ENCODE measurements at regions not wholly inside any gene's neighbourhood (a gene's known extent, or its start where the extent isn't known, plus 50 kb on each side); places are given as distances from the start of the nearest gene placed in this dataset.

DNA sequence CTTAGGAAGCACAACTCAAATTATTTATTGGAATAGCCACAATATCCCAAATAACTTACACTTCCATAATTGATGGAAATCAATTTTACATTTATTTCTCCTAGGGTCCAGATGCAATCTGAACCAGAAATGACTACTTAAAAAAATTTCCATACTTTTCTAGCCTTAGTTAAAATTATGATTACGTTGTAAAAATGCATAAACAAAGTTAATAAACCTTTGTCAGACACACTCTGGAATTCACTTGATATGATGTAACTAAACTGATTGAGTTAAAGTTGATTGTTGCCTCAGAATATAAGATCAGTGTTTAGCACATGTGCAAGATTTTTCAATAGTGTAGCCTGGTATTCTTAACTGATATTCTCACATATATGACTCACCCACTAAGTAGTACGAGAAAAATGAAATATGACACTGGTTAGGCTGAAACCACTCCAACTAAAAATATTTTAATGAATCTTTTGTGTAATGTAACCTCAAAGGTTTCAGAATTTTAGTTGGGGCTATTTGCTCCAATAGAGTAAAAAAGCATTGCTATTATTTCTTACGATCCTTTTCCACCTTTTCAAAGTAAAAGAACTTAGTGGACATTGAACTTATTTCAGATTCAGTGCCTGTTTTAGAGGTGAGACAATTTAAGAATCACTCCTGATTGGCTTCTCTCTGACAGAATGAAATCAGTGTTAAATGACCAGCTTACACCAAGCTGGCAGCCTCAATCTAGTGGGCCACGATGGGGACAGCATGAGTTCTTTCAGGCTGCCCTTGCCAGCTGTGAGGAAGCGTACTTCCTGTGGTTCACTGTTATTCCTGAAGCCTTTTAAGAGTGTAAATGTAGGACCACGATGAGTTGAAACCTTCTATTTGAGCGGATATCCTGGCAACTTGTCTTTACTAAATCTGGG is 277.2 kb upstream of the CDH9 start:
- Histone ChIP-seq H3K27ac (ENCODE audit: low read length) (no peak overlapping the region), H3K27me3 (ENCODE audit: low read depth, low read length) (no peaks in the 10 kb centered on the region), H3K4me3 (ENCODE audit: low read depth in 1 of 2, low read length in 2 of 2) (no peak overlapping the region), H3K36me3 (ENCODE audit: control insufficient read depth in 1 of 2, insufficient read depth in 2 of 2, low read length in 2 of 2) (no peaks in the 10 kb centered on the region), H3K9me3 (ENCODE audit: control insufficient read depth in 1 of 2, low read length in 2 of 2) (no peaks in the 10 kb centered on the region), H3K4me1 (ENCODE audit: control insufficient read depth in 1 of 2, insufficient read depth in 2 of 2, low read length in 2 of 2) (no peaks in the 10 kb centered on the region)

DNA sequence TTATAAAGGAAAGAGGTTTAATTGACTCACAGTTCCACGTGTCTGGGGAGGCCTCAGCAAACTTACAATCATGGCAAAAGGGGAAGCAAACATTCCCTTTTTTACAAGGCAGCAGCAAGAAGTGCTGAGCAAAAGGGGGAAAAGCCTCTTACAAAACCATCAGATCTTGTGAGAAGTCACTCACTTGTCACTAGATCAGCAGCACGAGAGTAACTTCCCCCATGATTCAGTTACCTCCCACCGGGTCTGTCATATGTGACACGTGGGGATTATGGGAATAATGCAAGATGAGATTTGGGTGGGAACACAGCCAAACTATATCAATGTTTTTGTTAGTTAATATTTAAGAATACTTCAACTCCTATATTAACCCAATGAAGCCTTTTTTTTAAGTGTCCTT is 275.2 kb upstream of the CDH9 start:
- no peak overlapping the region for H3K27ac ChIP-seq (ENCODE audit: low read length)
- no peaks in the 10 kb centered on the region for H3K9me3 ChIP-seq (ENCODE audit: control insufficient read depth in 1 of 2, low read length in 2 of 2)
- no peaks in the 10 kb centered on the region for H3K36me3 ChIP-seq (ENCODE audit: control insufficient read depth in 1 of 2, insufficient read depth in 2 of 2, low read length in 2 of 2)
- H3K4me3 ChIP-seq (ENCODE audit: low read depth in 1 of 2, low read length in 2 of 2) = no peak overlapping the region
- no peaks in the 10 kb centered on the region for H3K4me1 ChIP-seq (ENCODE audit: control insufficient read depth in 1 of 2, insufficient read depth in 2 of 2, low read length in 2 of 2)
- H3K27me3 ChIP-seq (ENCODE audit: low read depth, low read length) = no peaks in the 10 kb centered on the region

DNA sequence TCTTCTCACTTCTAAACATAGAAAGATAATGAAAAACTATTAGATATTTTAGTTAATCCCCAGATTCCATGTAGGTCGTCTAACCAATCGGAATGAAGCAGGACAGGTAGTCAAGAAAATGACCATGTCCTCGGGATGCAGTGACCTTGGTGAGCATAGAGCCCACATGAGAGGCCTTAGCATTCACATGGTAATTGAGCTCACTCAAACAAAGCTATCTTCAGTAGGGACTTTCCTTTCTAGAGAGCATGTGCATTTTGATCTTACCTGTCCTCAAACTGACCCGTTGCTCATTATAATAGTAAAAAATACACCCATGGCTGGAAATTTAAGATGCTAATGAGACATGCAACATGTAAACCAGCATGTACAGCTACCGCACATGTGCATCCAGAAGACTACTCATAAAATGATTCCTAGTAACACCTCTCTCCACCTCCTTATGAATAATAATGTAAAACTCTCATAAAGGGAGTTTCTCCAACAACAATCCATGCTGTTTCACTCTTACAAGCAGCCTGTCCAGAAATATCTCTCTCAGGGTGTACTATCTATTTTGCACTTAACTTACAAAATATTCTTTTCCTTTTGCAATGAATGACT is 274.0 kb upstream of the CDH9 start:
- H3K9me3 ChIP-seq (ENCODE audit: control insufficient read depth in 1 of 2, low read length in 2 of 2) = no peaks in the 10 kb centered on the region

GRCh38 chr5:27311544-27311943 is 273.2 kb upstream of the CDH9 start:
- Histone ChIP-seq H3K9me3 (ENCODE audit: control insufficient read depth in 1 of 2, low read length in 2 of 2) (no peaks in the 10 kb centered on the region), H3K36me3 (ENCODE audit: control insufficient read depth in 1 of 2, insufficient read depth in 2 of 2, low read length in 2 of 2) (no peaks in the 10 kb centered on the region), H3K4me3 (ENCODE audit: low read depth in 1 of 2, low read length in 2 of 2) (no peak overlapping the region), H3K27me3 (ENCODE audit: low read depth, low read length) (no peaks in the 10 kb centered on the region), H3K27ac (ENCODE audit: low read length) (no peak overlapping the region), H3K4me1 (ENCODE audit: control insufficient read depth in 1 of 2, insufficient read depth in 2 of 2, low read length in 2 of 2) (no peaks in the 10 kb centered on the region)

More for the DNA sequence above, 274.0 kb upstream of the CDH9 start:
- Histone ChIP-seq H3K4me3 (ENCODE audit: low read depth in 1 of 2, low read length in 2 of 2) (no peak overlapping the region), H3K27me3 (ENCODE audit: low read depth, low read length) (no peaks in the 10 kb centered on the region), H3K27ac (ENCODE audit: low read length) (no peak overlapping the region), H3K4me1 (ENCODE audit: control insufficient read depth in 1 of 2, insufficient read depth in 2 of 2, low read length in 2 of 2) (no peaks in the 10 kb centered on the region), H3K36me3 (ENCODE audit: control insufficient read depth in 1 of 2, insufficient read depth in 2 of 2, low read length in 2 of 2) (no peaks in the 10 kb centered on the region)

- H3K9me3 ChIP-seq (ENCODE audit: control insufficient read depth in 1 of 2, low read length in 2 of 2) = no peaks in the 10 kb centered on the region
- H3K4me3 ChIP-seq (ENCODE audit: low read depth in 1 of 2, low read length in 2 of 2) = no peak overlapping the region
These were observed 269.8 kb upstream of the CDH9 start for GRCh38 chr5:27308153-27308552.

GRCh38 chr5:27290172-27290571 is 251.8 kb upstream of the CDH9 start:
- Histone ChIP-seq H3K4me3 (ENCODE audit: low read depth in 1 of 2, low read length in 2 of 2) (no peak overlapping the region), H3K36me3 (ENCODE audit: control insufficient read depth in 1 of 2, insufficient read depth in 2 of 2, low read length in 2 of 2) (no peaks in the 10 kb centered on the region), H3K9me3 (ENCODE audit: control insufficient read depth in 1 of 2, low read length in 2 of 2) (no peaks in the 10 kb centered on the region), H3K27me3 (ENCODE audit: low read depth, low read length) (no peaks in the 10 kb centered on the region), H3K27ac (ENCODE audit: low read length) (no peak overlapping the region), H3K4me1 (ENCODE audit: control insufficient read depth in 1 of 2, insufficient read depth in 2 of 2, low read length in 2 of 2) (no peaks in the 10 kb centered on the region)

More at GRCh38 chr5:27308153-27308552, 269.8 kb upstream of the CDH9 start:
- Histone ChIP-seq H3K27ac (ENCODE audit: low read length) (no peak overlapping the region), H3K36me3 (ENCODE audit: control insufficient read depth in 1 of 2, insufficient read depth in 2 of 2, low read length in 2 of 2) (no peaks in the 10 kb centered on the region), H3K4me1 (ENCODE audit: control insufficient read depth in 1 of 2, insufficient read depth in 2 of 2, low read length in 2 of 2) (no peaks in the 10 kb centered on the region), H3K27me3 (ENCODE audit: low read depth, low read length) (no peaks in the 10 kb centered on the region)

- Histone ChIP-seq H3K4me1 (ENCODE audit: control insufficient read depth in 1 of 2, insufficient read depth in 2 of 2, low read length in 2 of 2) (no peaks in the 10 kb centered on the region), H3K36me3 (ENCODE audit: control insufficient read depth in 1 of 2, insufficient read depth in 2 of 2, low read length in 2 of 2) (no peaks in the 10 kb centered on the region), H3K4me3 (ENCODE audit: low read depth in 1 of 2, low read length in 2 of 2) (no peak overlapping the region), H3K27me3 (ENCODE audit: low read depth, low read length) (no peaks in the 10 kb centered on the region), H3K27ac (ENCODE audit: low read length) (no peak overlapping the region), H3K9me3 (ENCODE audit: control insufficient read depth in 1 of 2, low read length in 2 of 2) (no peaks in the 10 kb centered on the region)
These were observed 237.7 kb upstream of the CDH9 start for GRCh38 chr5:27276119-27276518.

DNA sequence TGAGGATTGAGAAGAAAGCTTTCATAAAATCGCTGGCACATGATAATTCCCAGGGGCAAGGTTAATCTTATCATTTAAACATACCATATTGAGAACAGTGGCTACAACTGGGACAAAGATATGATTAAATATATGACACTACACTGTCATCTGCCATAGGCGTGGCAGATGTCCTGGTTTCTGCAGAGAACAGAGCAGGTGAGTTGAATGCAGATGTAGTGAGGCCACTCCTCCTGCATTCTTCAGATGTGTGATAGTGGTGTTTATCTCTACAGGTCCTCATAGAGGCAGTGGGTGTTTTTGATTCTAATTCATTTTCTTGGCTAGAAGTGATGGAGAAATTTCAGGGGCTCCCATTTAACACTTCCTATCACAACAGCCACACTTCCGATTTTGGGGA is 237.0 kb upstream of the CDH9 start:
- no peaks in the 10 kb centered on the region for H3K9me3 ChIP-seq (ENCODE audit: control insufficient read depth in 1 of 2, low read length in 2 of 2)

DNA sequence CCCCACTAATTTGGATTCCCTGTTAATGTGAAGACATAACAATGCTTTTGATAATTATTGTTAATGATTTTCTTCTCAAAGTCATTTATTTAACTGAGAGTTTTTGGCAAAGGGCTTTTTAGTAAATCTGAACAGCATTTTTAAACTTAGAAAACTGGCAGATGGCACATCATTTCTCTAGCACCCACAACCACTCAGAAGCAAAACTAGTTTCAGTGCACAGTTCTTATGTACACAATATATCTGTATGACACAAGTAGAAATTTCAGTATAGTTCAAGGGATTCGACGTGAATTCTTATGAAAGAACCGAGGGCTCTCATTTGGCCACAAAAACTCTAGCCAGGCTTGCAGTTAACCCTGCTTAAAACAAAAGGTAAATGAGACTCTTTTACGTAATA is 231.4 kb upstream of the CDH9 start:
- Histone ChIP-seq H3K27me3 (ENCODE audit: low read depth, low read length) (no peaks in the 10 kb centered on the region), H3K9me3 (ENCODE audit: control insufficient read depth in 1 of 2, low read length in 2 of 2) (peaks cover 0 to 3% of the 10 kb centered on the region in 2 donors), H3K36me3 (ENCODE audit: control insufficient read depth in 1 of 2, insufficient read depth in 2 of 2, low read length in 2 of 2) (no peaks in the 10 kb centered on the region), H3K27ac (ENCODE audit: low read length) (no peak overlapping the region), H3K4me1 (ENCODE audit: control insufficient read depth in 1 of 2, insufficient read depth in 2 of 2, low read length in 2 of 2) (no peaks in the 10 kb centered on the region), H3K4me3 (ENCODE audit: low read depth in 1 of 2, low read length in 2 of 2) (no peak overlapping the region)

More for the DNA sequence above, 237.0 kb upstream of the CDH9 start:
- no peaks in the 10 kb centered on the region for H3K4me1 ChIP-seq (ENCODE audit: control insufficient read depth in 1 of 2, insufficient read depth in 2 of 2, low read length in 2 of 2)
- no peak overlapping the region for H3K27ac ChIP-seq (ENCODE audit: low read length)
- no peak overlapping the region for H3K4me3 ChIP-seq (ENCODE audit: low read depth in 1 of 2, low read length in 2 of 2)
- H3K27me3 ChIP-seq (ENCODE audit: low read depth, low read length) = no peaks in the 10 kb centered on the region
- no peaks in the 10 kb centered on the region for H3K36me3 ChIP-seq (ENCODE audit: control insufficient read depth in 1 of 2, insufficient read depth in 2 of 2, low read length in 2 of 2)

DNA sequence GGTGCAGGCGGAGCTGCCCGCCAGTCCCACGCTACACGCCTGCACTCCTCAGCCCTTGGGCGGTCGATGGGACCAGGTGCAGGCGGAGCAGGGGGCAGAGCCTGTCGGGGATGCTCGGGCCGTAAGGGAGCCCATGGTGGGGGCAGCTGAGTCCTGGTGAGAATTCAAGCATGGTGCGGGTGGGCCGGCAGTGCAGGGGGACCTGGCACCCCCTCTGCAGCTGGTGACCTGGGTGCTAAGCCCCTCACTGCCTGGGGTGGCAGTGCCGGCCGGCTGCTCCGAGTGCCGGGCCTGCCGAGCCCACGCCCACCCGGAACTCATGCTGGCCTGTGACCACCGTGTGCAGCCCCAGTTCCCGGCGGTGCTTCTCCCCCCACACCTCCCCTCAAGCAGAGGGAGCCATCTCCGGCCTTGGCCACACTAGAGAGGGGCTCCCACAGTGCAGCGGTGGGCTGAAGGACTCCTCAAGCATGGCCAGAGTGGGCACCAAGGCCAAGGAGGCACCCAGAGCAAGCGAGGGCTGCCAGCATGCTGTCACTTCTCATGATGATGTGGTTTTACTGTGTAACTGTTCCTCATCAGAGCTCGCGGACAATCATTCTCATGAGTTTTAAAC is 228.9 kb upstream of the CDH9 start:
- Histone ChIP-seq H3K27ac (ENCODE audit: low read length) (no peak overlapping the region), H3K9me3 (ENCODE audit: control insufficient read depth in 1 of 2, low read length in 2 of 2) (peaks cover 0 to 10% of the 10 kb centered on the region in 2 donors), H3K4me1 (ENCODE audit: control insufficient read depth in 1 of 2, insufficient read depth in 2 of 2, low read length in 2 of 2) (no peaks in the 10 kb centered on the region), H3K4me3 (ENCODE audit: low read depth in 1 of 2, low read length in 2 of 2) (no peak overlapping the region), H3K36me3 (ENCODE audit: control insufficient read depth in 1 of 2, insufficient read depth in 2 of 2, low read length in 2 of 2) (no peaks in the 10 kb centered on the region), H3K27me3 (ENCODE audit: low read depth, low read length) (no peaks in the 10 kb centered on the region)

DNA sequence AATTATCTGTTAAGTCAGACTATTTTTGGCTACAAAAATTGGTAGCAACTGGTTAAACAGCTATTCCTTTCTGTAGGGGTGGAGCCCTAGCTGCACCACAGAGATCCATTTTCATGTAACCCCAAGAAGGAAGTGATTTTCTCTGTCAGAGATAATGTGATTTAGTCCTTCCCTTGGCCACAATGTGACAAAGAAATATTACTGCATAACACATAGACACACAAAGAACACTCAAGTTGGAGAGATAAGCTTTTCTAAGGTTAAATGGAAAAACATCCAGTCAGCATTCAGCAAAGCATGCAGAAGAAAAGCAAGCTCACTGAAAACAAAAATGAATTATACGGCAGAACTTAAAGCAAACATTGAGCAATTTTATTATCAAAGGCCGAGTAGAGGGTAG is 227.8 kb upstream of the CDH9 start:
- no peaks in the 10 kb centered on the region for H3K27me3 ChIP-seq (ENCODE audit: low read depth, low read length)
- H3K4me3 ChIP-seq (ENCODE audit: low read depth in 1 of 2, low read length in 2 of 2) = no peak overlapping the region
- H3K9me3 ChIP-seq (ENCODE audit: control insufficient read depth in 1 of 2, low read length in 2 of 2) = peaks cover 0 to 10% of the 10 kb centered on the region in 2 donors
- no peak overlapping the region for H3K27ac ChIP-seq (ENCODE audit: low read length)
- H3K4me1 ChIP-seq (ENCODE audit: control insufficient read depth in 1 of 2, insufficient read depth in 2 of 2, low read length in 2 of 2) = no peaks in the 10 kb centered on the region
- H3K36me3 ChIP-seq (ENCODE audit: control insufficient read depth in 1 of 2, insufficient read depth in 2 of 2, low read length in 2 of 2) = no peaks in the 10 kb centered on the region

Measured in muscle layer of duodenum (tissue), 2 donors.